Panc1 (cell line): ENCODE measurements at regions not wholly inside any gene's neighbourhood (a gene's known extent, or its start where the extent isn't known, plus 50 kb on each side); places are given as distances from the start of the nearest gene placed in this dataset.

Experiments used
- ATAC-seq: fragments of 200-7000 bp; cut with Tn5 transposase; 2 replicates; pipeline ENCODE4 v1.9.1; 2020; ENCODE audit warnings: mild to moderate bottlenecking, moderate library complexity
- BruUV-seq: library from RNA; stranded (reverse); fragments of 400-500 nt; replicated peaks from 2 replicates; lab custom pipeline; 2021; lab: Mats Ljungman, UMichigan
- CTCF ChIA-PET: fragments of 300-600 bp; sonication (Branson Sonifier 250); formaldehyde crosslinking; loops from one replicate; lab custom pipeline; 2022; ENCODE audit warnings: antibody characterized with exemption; lab: Charles Lee
- POLR2A ChIA-PET: fragments of 300-600 bp; sonication (Branson Sonifier 250); formaldehyde crosslinking; loops from one replicate; lab custom pipeline; 2022; ENCODE audit warnings: antibody characterized with exemption; lab: Charles Lee
- DNase-seq: peaks from one replicate; pipeline ENCODE4 v3.0.0-alpha.2; 2010; ENCODE audit warnings: low read depth, low spot score
- H3K27ac ChIP-seq: 2 replicates; pipeline ENCODE4 v1.5.1; 2011; ENCODE audit warnings: mild to moderate bottlenecking, low read length, inconsistent platforms
- H3K27me3 ChIP-seq: fragments of 200-500 bp; sonication (Bioruptor generic); 2 replicates; pipeline ENCODE4 v1.6.0; 2014; ENCODE audit warnings: low read length, inconsistent platforms; ENCODE audit not compliant: control insufficient read depth, insufficient read depth
- H3K36me3 ChIP-seq: fragments of 200-500 bp; sonication (Bioruptor generic); 2 replicates; pipeline ENCODE4 v1.5.1; 2014; ENCODE audit warnings: inconsistent platforms, mild to moderate bottlenecking, low read length, moderate library complexity; ENCODE audit not compliant: control insufficient read depth, insufficient read depth
- H3K4me1 ChIP-seq: 2 replicates; pipeline ENCODE4 v1.5.1; 2011; ENCODE audit warnings: inconsistent platforms, mild to moderate bottlenecking, low read length, moderate library complexity; ENCODE audit not compliant: control insufficient read depth, insufficient read depth
- H3K4me3 ChIP-seq, 2 experiments: 2 replicates each; pipeline ENCODE4 v1.5.1; 2011 to 2012; ENCODE audit warnings: low read depth in 2 of 2, low read length in 2 of 2, mild to moderate bottlenecking in 2 of 2, inconsistent platforms in 1 of 2, moderate library complexity in 1 of 2
- H3K9me3 ChIP-seq: fragments of 200-500 bp; sonication (Bioruptor generic); 2 replicates; pipeline ENCODE4 v1.5.1; 2014; ENCODE audit warnings: low read depth, mild to moderate bottlenecking, inconsistent platforms, low read length, moderate library complexity; ENCODE audit not compliant: control insufficient read depth, insufficient read depth
- CTCF ChIP-seq: fragments of 450-650 bp; IDR thresholded peaks from 2 replicates; pipeline ENCODE4 v1.5.1; 2017; ENCODE audit warnings: mild to moderate bottlenecking
- POLR2AphosphoS5 ChIP-seq: IDR thresholded peaks from 2 replicates; pipeline ENCODE4 v1.6.1; 2012; ENCODE audit warnings: mild to moderate bottlenecking, low read depth, low read length, moderate library complexity
- REST ChIP-seq, 2 experiments: IDR thresholded peaks; 2 replicates each; pipeline ENCODE4 v1.6.1; 2011 to 2012; ENCODE audit warnings: low read depth in 2 of 2, control low read depth in 1 of 2, low read length in 1 of 2, mild to moderate bottlenecking in 1 of 2, moderate library complexity in 1 of 2; ENCODE audit not compliant: insufficient read depth in 1 of 2
- SIN3A ChIP-seq: IDR thresholded peaks from 2 replicates; pipeline ENCODE4 v1.6.1; 2012; ENCODE audit warnings: low read depth, mild to moderate bottlenecking, low read length, moderate library complexity, borderline replicate concordance; ENCODE audit not compliant: insufficient read depth
- TCF7L2 ChIP-seq: IDR thresholded peaks from 2 replicates; pipeline ENCODE4 v1.6.1; 2011; ENCODE audit warnings: mild to moderate bottlenecking, low read depth, low read length, inconsistent platforms
- in situ Hi-C: cut with HindIII; loops from 2 replicates; pipeline ENCODE4 v1.10.0; 2016; ENCODE audit warnings: low sequenced_read_pairs, low pct_unique_long_range_greater_than_20kb
- intact Hi-C: fragments of 100-400 bp; cut with micrococcal nuclease; formaldehyde crosslinking; loops from one replicate; pipeline ENCODE4 v1.10.0; 2022; ENCODE audit not compliant: unreplicated experiment

- in situ Hi-C loops = no loop called here
- Histone ChIP-seq H3K4me1 (no peaks in the 10 kb centered on the region), H3K9me3 (no peaks in the 10 kb centered on the region), H3K27me3 (no peaks in the 10 kb centered on the region), H3K36me3 (no peaks in the 10 kb centered on the region), H3K27ac (no peak overlapping the region), H3K4me3 (no peak overlapping the region)
- no peak for TF ChIP-seq CTCF
- TF ChIP-seq TCF7L2 = no peak
- no peak for TF ChIP-seq REST (IDR thresholded peaks at IDR 0.05; ENCODE audit: insufficient read depth in 1 of 2, low read depth in 2 of 2, low read length in 1 of 2)
- no peak for TF ChIP-seq SIN3A
- no peak for TF ChIP-seq POLR2AphosphoS5
- intact Hi-C loops = no loop called here
- ChIA-PET POLR2A (no interaction called here), CTCF (no interaction called here)
- no peak for DNase-seq
- no TSS peak for BruUV-seq
- no peak for ATAC-seq
Observed at GRCh38 chr3:193813501-193813830, 220.5 kb downstream of the OPA1 start.

GRCh38 chr3:193814166-193814892 lies 221.3 kb downstream of the OPA1 start:
- intact Hi-C loops = no loop called here

More at GRCh38 chr3:193814166-193814892, 221.3 kb downstream of the OPA1 start:
- ChIA-PET CTCF (no interaction called here), POLR2A (no interaction called here)
- Histone ChIP-seq H3K4me1 (no peaks in the 10 kb centered on the region), H3K4me3 (no peak overlapping the region), H3K27ac (no peak overlapping the region), H3K9me3 (no peaks in the 10 kb centered on the region), H3K27me3 (no peaks in the 10 kb centered on the region), H3K36me3 (no peaks in the 10 kb centered on the region)
- no TSS peak for BruUV-seq
- no peak for TF ChIP-seq TCF7L2
- no peak for TF ChIP-seq CTCF
- TF ChIP-seq REST (IDR thresholded peaks at IDR 0.05; ENCODE audit: insufficient read depth in 1 of 2, low read depth in 2 of 2, low read length in 1 of 2) = no peak
- TF ChIP-seq SIN3A = no peak
- no peak for TF ChIP-seq POLR2AphosphoS5
- in situ Hi-C loops = no loop called here
- DNase-seq (no peak), ATAC-seq (no peak)
